Upper lobe of left lung (tissue), 4 donors: ENCODE measurements at regions not wholly inside any gene's neighbourhood (a gene's known extent, or its start where the extent isn't known, plus 50 kb on each side); places are given as distances from the start of the nearest gene placed in this dataset.

Source experiments
- CTCF ChIP-seq, 6 experiments: fragments of 450-650 bp in 4 of 6; fragments of 200-600 bp in 2 of 6; sonication (generic) in 2 of 6; IDR thresholded peaks; one replicate each; pipeline ENCODE4 v1.5.1; 2016 to 2019; ENCODE audit warnings: antibody characterized with exemption in 6 of 6
- EP300 ChIP-seq, 4 donors: sonication (generic); formaldehyde crosslinking; IDR thresholded peaks; one replicate each; pipeline ENCODE4 v1.5.1; 2017; ENCODE audit warnings: antibody characterized with exemption in 4 of 4, control low read depth in 2 of 4
- POLR2AphosphoS5 ChIP-seq, 2 donors: sonication (generic); formaldehyde crosslinking; IDR thresholded peaks; one replicate each; pipeline ENCODE4 v1.5.1; 2017; ENCODE audit warnings: antibody characterized with exemption in 2 of 2

- TF ChIP-seq CTCF (IDR thresholded peaks at IDR 0.05), result no peak
- TF ChIP-seq POLR2AphosphoS5 (IDR thresholded peaks at IDR 0.05), result no peak
- TF ChIP-seq EP300 (IDR thresholded peaks at IDR 0.05), result no peak
Measured at GRCh38 chr5:71859515-71859914, 140.4 kb downstream of the CARTPT start.
